Muscle layer of duodenum (tissue), 2 donors: ENCODE measurements at regions not wholly inside any gene's neighbourhood (a gene's known extent, or its start where the extent isn't known, plus 50 kb on each side); places are given as distances from the start of the nearest gene placed in this dataset.
"Not testable (repeated sequence)": the region's sequence is repeated elsewhere in the genome, so short reads cannot be mapped to it uniquely, and the experiment has no call there.

Experiments used
- H3K27ac ChIP-seq: one replicate; pipeline ENCODE4 v1.7.0; 2013; ENCODE audit warnings: mild to moderate bottlenecking, low read length
- H3K27me3 ChIP-seq: one replicate; pipeline ENCODE4 v1.7.0; 2013; ENCODE audit warnings: low read depth, mild to moderate bottlenecking, control low read depth, low read length
- H3K36me3 ChIP-seq, 2 donors: one replicate each; pipeline ENCODE4 v1.7.0; 2013; ENCODE audit warnings: low read length in 2 of 2, control low read depth in 1 of 2, mild to moderate bottlenecking in 1 of 2; ENCODE audit not compliant: insufficient read depth in 2 of 2, control insufficient read depth in 1 of 2
- H3K4me1 ChIP-seq, 2 donors: one replicate each; pipeline ENCODE4 v1.7.0; 2013; ENCODE audit warnings: low read length in 2 of 2, mild to moderate bottlenecking in 2 of 2, control low read depth in 1 of 2, moderate library complexity in 1 of 2; ENCODE audit not compliant: insufficient read depth in 2 of 2, control insufficient read depth in 1 of 2
- H3K4me3 ChIP-seq, 2 donors: one replicate each; pipeline ENCODE4 v1.7.0; 2013; ENCODE audit warnings: low read length in 2 of 2, low read depth in 1 of 2, mild to moderate bottlenecking in 1 of 2
- H3K9me3 ChIP-seq, 2 donors: one replicate each; pipeline ENCODE4 v1.7.0; 2013; ENCODE audit warnings: low read length in 2 of 2, control low read depth in 1 of 2, mild to moderate bottlenecking in 1 of 2; ENCODE audit not compliant: control insufficient read depth in 1 of 2
- donor health status: healthy.

GRCh38 chr5:159515909-159516415 lies 185.7 kb upstream of the IL12B start:
- Histone ChIP-seq H3K27ac (no peak overlapping the region), H3K9me3 (no peaks in the 10 kb centered on the region), H3K4me3 (no peak overlapping the region), H3K4me1 (no peaks in the 10 kb centered on the region), H3K36me3 (no peaks in the 10 kb centered on the region), H3K27me3 (no peaks in the 10 kb centered on the region)

GRCh38 chr5:159518371-159518770 lies 188.1 kb upstream of the IL12B start:
- no peaks in the 10 kb centered on the region for H3K27me3 ChIP-seq
- no peak overlapping the region for H3K27ac ChIP-seq
- no peaks in the 10 kb centered on the region for H3K4me1 ChIP-seq
- no peaks in the 10 kb centered on the region for H3K36me3 ChIP-seq
- no peak overlapping the region for H3K4me3 ChIP-seq
- H3K9me3 ChIP-seq, result no peaks in the 10 kb centered on the region

- Histone ChIP-seq H3K4me3 (no peak overlapping the region), H3K27me3 (no peaks in the 10 kb centered on the region), H3K9me3 (no peaks in the 10 kb centered on the region), H3K4me1 (no peaks in the 10 kb centered on the region), H3K36me3 (no peaks in the 10 kb centered on the region), H3K27ac (no peak overlapping the region)
These were observed 189.1 kb upstream of the IL12B start for GRCh38 chr5:159519365-159519764.

- H3K27ac ChIP-seq, result no peak overlapping the region
- H3K4me1 ChIP-seq, result no peaks in the 10 kb centered on the region
- H3K9me3 ChIP-seq, result no peaks in the 10 kb centered on the region
- no peaks in the 10 kb centered on the region for H3K27me3 ChIP-seq
- H3K36me3 ChIP-seq, result no peaks in the 10 kb centered on the region
- H3K4me3 ChIP-seq, result no peak overlapping the region
These were observed 192.6 kb upstream of the IL12B start for GRCh38 chr5:159522841-159523240.

- not testable (repeated sequence) for H3K4me1 ChIP-seq, H3K27me3 ChIP-seq, H3K4me3 ChIP-seq, H3K9me3 ChIP-seq, H3K36me3 ChIP-seq, H3K27ac ChIP-seq
These were observed 194.0 kb upstream of the IL12B start for GRCh38 chr5:159524279-159524678.

- Histone ChIP-seq H3K27me3 (no peaks in the 10 kb centered on the region), H3K27ac (no peak overlapping the region), H3K36me3 (no peaks in the 10 kb centered on the region)
These were observed 194.8 kb upstream of the IL12B start for GRCh38 chr5:159525117-159525516.

DNA sequence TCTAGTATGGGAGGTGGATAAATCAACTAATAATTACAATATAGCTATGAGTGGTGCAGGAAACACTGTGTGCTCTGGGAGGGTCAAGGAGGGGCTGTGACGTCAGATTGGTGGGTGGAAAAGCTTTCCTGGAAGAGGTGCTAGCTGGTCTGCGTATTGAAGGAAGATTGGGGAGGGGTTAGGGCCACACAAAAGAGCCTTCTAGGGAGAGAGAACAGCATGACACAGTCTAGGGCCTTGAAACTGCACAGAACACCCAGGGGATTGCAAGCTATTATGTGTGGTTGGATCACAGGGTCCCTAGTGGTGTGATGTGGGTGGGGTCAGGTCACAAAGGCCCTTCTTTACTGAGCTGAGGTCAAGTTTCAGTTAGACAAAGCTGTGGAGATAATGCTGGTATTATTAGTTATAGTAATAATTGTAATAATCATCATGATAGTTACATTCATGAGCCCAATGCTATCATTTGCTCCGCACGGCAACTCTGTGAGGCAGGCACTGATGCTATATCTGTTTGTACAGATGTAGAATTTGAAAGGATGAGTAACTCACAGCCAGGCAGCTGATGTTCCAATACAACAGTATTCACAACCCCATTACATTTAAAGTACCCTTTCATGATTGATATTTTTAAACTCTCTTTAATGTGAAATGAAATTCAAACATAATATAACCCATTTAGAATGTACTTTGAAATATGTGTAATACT lies 197.4 kb upstream of the IL12B start:
- Histone ChIP-seq H3K4me3 (no peak overlapping the region), H3K27me3 (no peaks in the 10 kb centered on the region), H3K4me1 (no peaks in the 10 kb centered on the region), H3K9me3 (peaks cover 0 to 7% of the 10 kb centered on the region in 2 donors), H3K27ac (no peak overlapping the region), H3K36me3 (no peaks in the 10 kb centered on the region)

More at GRCh38 chr5:159525117-159525516, 194.8 kb upstream of the IL12B start:
- Histone ChIP-seq H3K4me1 (no peaks in the 10 kb centered on the region), H3K9me3 (peaks cover 0 to 7% of the 10 kb centered on the region in 2 donors), H3K4me3 (no peak overlapping the region)

DNA sequence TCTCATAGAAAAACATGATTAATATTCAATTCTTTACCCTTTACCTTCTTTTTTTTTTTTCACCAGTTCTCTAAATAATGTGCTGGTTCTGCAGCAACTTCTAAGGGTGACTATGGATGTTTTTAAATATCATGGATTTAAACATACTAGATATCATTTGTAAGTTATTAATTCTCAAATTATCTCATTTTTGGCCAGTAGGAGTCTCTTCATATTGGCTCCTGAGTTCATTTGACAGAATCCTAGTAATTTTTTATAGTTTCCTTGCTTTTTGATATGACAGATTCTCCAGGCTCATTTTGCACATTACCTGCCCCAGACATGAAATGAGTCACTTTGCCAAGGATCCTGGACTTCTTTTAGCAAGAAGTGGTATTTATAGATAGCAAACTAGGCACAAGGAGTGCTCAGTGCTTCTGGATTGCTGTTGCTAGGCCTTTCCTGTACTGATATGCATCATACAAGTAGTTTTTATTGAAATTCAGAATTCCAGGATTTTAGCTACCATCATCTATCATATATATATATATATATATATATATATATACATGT lies 201.3 kb upstream of the IL12B start:
- H3K36me3 ChIP-seq, result no peaks in the 10 kb centered on the region
- no peak overlapping the region for H3K4me3 ChIP-seq
- H3K27ac ChIP-seq, result no peak overlapping the region
- H3K9me3 ChIP-seq, result peaks cover 0 to 7% of the 10 kb centered on the region in 2 donors
- H3K4me1 ChIP-seq, result no peaks in the 10 kb centered on the region
- H3K27me3 ChIP-seq, result no peaks in the 10 kb centered on the region

DNA sequence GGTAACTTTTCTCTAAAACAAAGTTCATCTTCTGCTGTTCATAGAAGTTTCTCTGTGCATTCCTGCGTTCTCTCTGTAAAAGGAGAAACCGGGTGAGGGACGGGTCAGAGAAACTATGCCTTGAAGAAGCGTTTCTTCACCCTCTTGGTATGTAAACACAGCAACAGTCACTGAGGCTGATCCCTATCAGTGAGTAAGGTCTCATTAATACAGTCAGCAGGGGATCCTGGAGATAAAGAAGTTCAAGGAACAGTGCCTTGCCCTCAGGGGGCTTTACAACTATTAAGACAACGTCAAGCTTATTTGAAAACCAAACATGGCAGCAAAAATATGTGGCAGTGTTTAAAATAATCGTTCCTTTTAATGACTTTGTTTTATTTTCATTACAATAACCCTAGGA lies 202.9 kb upstream of the IL12B start:
- Histone ChIP-seq H3K4me3 (no peak overlapping the region), H3K9me3 (peaks cover 0 to 7% of the 10 kb centered on the region in 2 donors), H3K27ac (no peak overlapping the region), H3K27me3 (no peaks in the 10 kb centered on the region), H3K4me1 (no peaks in the 10 kb centered on the region), H3K36me3 (no peaks in the 10 kb centered on the region)

DNA sequence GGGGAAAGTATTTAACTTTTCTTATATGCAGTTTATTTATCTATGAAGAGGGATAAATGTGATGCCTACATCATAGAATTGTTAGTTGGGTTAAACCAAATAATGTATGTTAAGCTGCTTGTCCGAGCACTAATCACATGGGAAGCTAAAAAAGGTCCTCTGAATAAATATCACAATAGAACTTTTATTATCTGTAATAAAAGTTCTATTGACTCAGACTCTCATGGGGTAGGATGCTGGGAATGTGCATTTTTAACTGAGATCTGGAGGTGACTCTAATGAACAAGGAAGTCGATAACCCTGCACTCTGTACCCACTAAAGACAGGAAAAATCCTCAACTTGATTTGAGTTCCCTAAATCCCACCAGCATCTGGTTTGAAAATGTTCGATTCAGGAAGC lies 205.9 kb upstream of the IL12B start:
- Histone ChIP-seq H3K36me3 (no peaks in the 10 kb centered on the region), H3K4me3 (no peak overlapping the region)

DNA sequence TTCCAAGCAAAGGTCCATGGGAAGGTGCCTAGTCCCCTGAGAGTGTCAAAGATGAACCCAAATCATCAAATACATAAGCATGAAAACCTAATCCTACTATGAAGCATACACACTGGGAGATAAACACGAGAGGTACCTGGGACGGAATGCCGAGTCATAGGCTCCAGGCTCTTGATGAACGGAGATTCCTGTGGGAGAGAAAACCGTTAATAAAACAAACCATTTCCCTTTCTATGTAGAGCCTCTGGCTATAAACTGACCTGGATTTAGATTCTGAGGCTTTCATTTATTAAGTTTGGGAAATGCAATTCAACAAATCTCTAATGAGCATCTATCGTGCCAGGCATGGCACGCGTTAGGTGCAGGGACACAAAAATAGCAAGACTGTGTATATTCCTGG lies 206.4 kb upstream of the IL12B start:
- Histone ChIP-seq H3K9me3 (no peaks in the 10 kb centered on the region), H3K4me3 (no peak overlapping the region), H3K4me1 (no peaks in the 10 kb centered on the region), H3K27ac (no peak overlapping the region), H3K27me3 (no peaks in the 10 kb centered on the region), H3K36me3 (no peaks in the 10 kb centered on the region)

More for the DNA sequence above, 205.9 kb upstream of the IL12B start:
- Histone ChIP-seq H3K9me3 (no peaks in the 10 kb centered on the region), H3K27ac (no peak overlapping the region), H3K27me3 (no peaks in the 10 kb centered on the region), H3K4me1 (no peaks in the 10 kb centered on the region)

- H3K9me3 ChIP-seq, result no peaks in the 10 kb centered on the region
- no peaks in the 10 kb centered on the region for H3K27me3 ChIP-seq
- H3K36me3 ChIP-seq, result no peaks in the 10 kb centered on the region
- H3K4me1 ChIP-seq, result no peaks in the 10 kb centered on the region
- H3K4me3 ChIP-seq, result no peak overlapping the region
- H3K27ac ChIP-seq, result no peak overlapping the region
These were observed 209.4 kb upstream of the IL12B start for GRCh38 chr5:159539678-159540077.
